ENCODE measurements at regions not wholly inside any gene's neighbourhood (a gene's known extent, or its start where the extent isn't known, plus 50 kb on each side); places are given as distances from the start of the nearest gene placed in this dataset.

- TF ChIP-seq, protein P1, sequence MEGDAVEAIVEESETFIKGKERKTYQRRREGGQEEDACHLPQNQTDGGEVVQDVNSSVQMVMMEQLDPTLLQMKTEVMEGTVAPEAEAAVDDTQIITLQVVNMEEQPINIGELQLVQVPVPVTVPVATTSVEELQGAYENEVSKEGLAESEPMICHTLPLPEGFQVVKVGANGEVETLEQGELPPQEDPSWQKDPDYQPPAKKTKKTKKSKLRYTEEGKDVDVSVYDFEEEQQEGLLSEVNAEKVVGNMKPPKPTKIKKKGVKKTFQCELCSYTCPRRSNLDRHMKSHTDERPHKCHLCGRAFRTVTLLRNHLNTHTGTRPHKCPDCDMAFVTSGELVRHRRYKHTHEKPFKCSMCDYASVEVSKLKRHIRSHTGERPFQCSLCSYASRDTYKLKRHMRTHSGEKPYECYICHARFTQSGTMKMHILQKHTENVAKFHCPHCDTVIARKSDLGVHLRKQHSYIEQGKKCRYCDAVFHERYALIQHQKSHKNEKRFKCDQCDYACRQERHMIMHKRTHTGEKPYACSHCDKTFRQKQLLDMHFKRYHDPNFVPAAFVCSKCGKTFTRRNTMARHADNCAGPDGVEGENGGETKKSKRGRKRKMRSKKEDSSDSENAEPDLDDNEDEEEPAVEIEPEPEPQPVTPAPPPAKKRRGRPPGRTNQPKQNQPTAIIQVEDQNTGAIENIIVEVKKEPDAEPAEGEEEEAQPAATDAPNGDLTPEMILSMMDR (IDR thresholded peaks at IDR 0.05): no peak
- TF ChIP-seq POLR2A (IDR thresholded peaks at IDR 0.05): no peak
- no peak for TF ChIP-seq EP300 (IDR thresholded peaks at IDR 0.05)
- TF ChIP-seq POLR2AphosphoS5 (IDR thresholded peaks at IDR 0.05): no peak
These were observed 211.5 kb downstream of the GALR1 start for GRCh38 chr18:77461062-77461688.

Data from sigmoid colon (tissue), 4 donors.